ENCODE measurements at regions not wholly inside any gene's neighbourhood (a gene's known extent, or its start where the extent isn't known, plus 50 kb on each side); places are given as distances from the start of the nearest gene placed in this dataset.

- H3K4me3 ChIP-seq (ENCODE audit: low read depth, low read length, poor library complexity, severe bottlenecking): no peak overlapping the region
- no peaks in the 10 kb centered on the region for H3K9me3 ChIP-seq (ENCODE audit: low read depth, low read length, poor library complexity, severe bottlenecking)
- ChIA-PET CTCF (no interaction called here), POLR2A (ENCODE audit: low non-redundant PET) (no interaction called here)
- no peaks in the 10 kb centered on the region for H3K36me3 ChIP-seq (ENCODE audit: insufficient read depth, low read length, poor library complexity, severe bottlenecking)
- no peaks in the 10 kb centered on the region for H3K4me1 ChIP-seq (ENCODE audit: insufficient read depth, low read length, poor library complexity, severe bottlenecking)
- intact Hi-C loops (cut with micrococcal nuclease; ENCODE audit: unreplicated experiment): no loop called here
- no peak for TF ChIP-seq EZH2 (IDR thresholded peaks at IDR 0.05; ENCODE audit: borderline replicate concordance, low read depth, low read length, poor library complexity, severe bottlenecking)
- no peak for TF ChIP-seq CTCF (conservative IDR thresholded peaks at IDR 0.05; ENCODE audit: low read depth, low read length)
- no peak overlapping the region for H3K27ac ChIP-seq (ENCODE audit: low read depth, low read length, poor library complexity, severe bottlenecking)
- no peaks in the 10 kb centered on the region for H3K27me3 ChIP-seq (replicated peaks; ENCODE audit: insufficient read depth, low read depth, low read length, poor library complexity)
- no peak for DNase-seq (ENCODE audit: low spot score)
- BruUV-seq (replicated peaks): no TSS peak
These were observed 592.0 kb downstream of the SOX6 start for GRCh38 chr11:15764326-15764725.

GRCh38 chr11:15764948-15765347 lies 591.4 kb downstream of the SOX6 start:
- ChIA-PET POLR2A (ENCODE audit: low non-redundant PET) (no interaction called here), CTCF (no interaction called here)
- no TSS peak for BruUV-seq (replicated peaks)

GRCh38 chr11:15765530-15765929 lies 590.8 kb downstream of the SOX6 start:
- Histone ChIP-seq H3K36me3 (ENCODE audit: insufficient read depth, low read length, poor library complexity, severe bottlenecking) (no peaks in the 10 kb centered on the region), H3K4me1 (ENCODE audit: insufficient read depth, low read length, poor library complexity, severe bottlenecking) (no peaks in the 10 kb centered on the region), H3K27ac (ENCODE audit: low read depth, low read length, poor library complexity, severe bottlenecking) (no peak overlapping the region), H3K9me3 (ENCODE audit: low read depth, low read length, poor library complexity, severe bottlenecking) (no peaks in the 10 kb centered on the region), H3K27me3 (replicated peaks; ENCODE audit: insufficient read depth, low read depth, low read length, poor library complexity) (no peaks in the 10 kb centered on the region), H3K4me3 (ENCODE audit: low read depth, low read length, poor library complexity, severe bottlenecking) (no peak overlapping the region)
- ChIA-PET POLR2A (ENCODE audit: low non-redundant PET) (no interaction called here), CTCF (no interaction called here)
- no peak for DNase-seq (ENCODE audit: low spot score)
- intact Hi-C loops (cut with micrococcal nuclease; ENCODE audit: unreplicated experiment): no loop called here
- no TSS peak for BruUV-seq (replicated peaks)
- TF ChIP-seq CTCF (conservative IDR thresholded peaks at IDR 0.05; ENCODE audit: low read depth, low read length): no peak
- no peak for TF ChIP-seq EZH2 (IDR thresholded peaks at IDR 0.05; ENCODE audit: borderline replicate concordance, low read depth, low read length, poor library complexity, severe bottlenecking)

More at GRCh38 chr11:15764948-15765347, 591.4 kb downstream of the SOX6 start:
- TF ChIP-seq EZH2 (IDR thresholded peaks at IDR 0.05; ENCODE audit: borderline replicate concordance, low read depth, low read length, poor library complexity, severe bottlenecking) (no peak), CTCF (conservative IDR thresholded peaks at IDR 0.05; ENCODE audit: low read depth, low read length) (no peak)
- Histone ChIP-seq H3K4me3 (ENCODE audit: low read depth, low read length, poor library complexity, severe bottlenecking) (no peak overlapping the region), H3K4me1 (ENCODE audit: insufficient read depth, low read length, poor library complexity, severe bottlenecking) (no peaks in the 10 kb centered on the region), H3K36me3 (ENCODE audit: insufficient read depth, low read length, poor library complexity, severe bottlenecking) (no peaks in the 10 kb centered on the region), H3K9me3 (ENCODE audit: low read depth, low read length, poor library complexity, severe bottlenecking) (no peaks in the 10 kb centered on the region), H3K27ac (ENCODE audit: low read depth, low read length, poor library complexity, severe bottlenecking) (no peak overlapping the region), H3K27me3 (replicated peaks; ENCODE audit: insufficient read depth, low read depth, low read length, poor library complexity) (no peaks in the 10 kb centered on the region)
- DNase-seq (ENCODE audit: low spot score): no peak
- intact Hi-C loops (cut with micrococcal nuclease; ENCODE audit: unreplicated experiment): no loop called here
